AG04450 (cell line): ENCODE measurements at regions not wholly inside any gene's neighbourhood (a gene's known extent, or its start where the extent isn't known, plus 50 kb on each side); places are given as distances from the start of the nearest gene placed in this dataset.

Experiments
- CTCF ChIA-PET: fragments of 300-600, 350-600 bp; formaldehyde crosslinking; extraction: SDS; loops from one replicate; lab custom pipeline; 2022; ENCODE audit warnings: antibody characterized with exemption, inconsistent platforms; lab: Charles Lee
- POLR2A ChIA-PET: fragments of 350-600 bp; formaldehyde crosslinking; extraction: SDS; loops from one replicate; lab custom pipeline; 2021; ENCODE audit warnings: antibody characterized with exemption, inconsistent platforms; lab: Yijun Ruan, JAX
- DNase-seq: peaks from one replicate; pipeline ENCODE4 v3.0.0-alpha.2; 2011; ENCODE audit warnings: low read depth, low spot score
- H3K27ac ChIP-seq: one replicate; pipeline ENCODE4 v1.5.1; 2012; ENCODE audit warnings: low read depth, low read length, control low read depth
- H3K27me3 ChIP-seq: one replicate; pipeline ENCODE4 v1.6.0; 2012; ENCODE audit warnings: low read length; ENCODE audit not compliant: control insufficient read depth, insufficient read depth
- H3K4me3 ChIP-seq: 2 replicates; pipeline ENCODE4 v1.5.1; 2011; ENCODE audit warnings: mild to moderate bottlenecking, low read depth, low read length, control low read depth
- H3K9me3 ChIP-seq: 2 replicates; pipeline ENCODE4 v1.5.1; 2012; ENCODE audit warnings: low read length; ENCODE audit not compliant: control insufficient read depth, insufficient read depth
- CTCF ChIP-seq: IDR thresholded peaks from 2 replicates; pipeline ENCODE4 v1.5.1; 2011; ENCODE audit warnings: low read depth, low read length, control low read depth, inconsistent platforms

GRCh38 chr12:24252602-24253001, 303.1 kb upstream of the SOX5 start:
- POLR2A ChIA-PET, result no interaction called here
- no peaks in the 10 kb centered on the region for H3K27me3 ChIP-seq
- no peaks in the 10 kb centered on the region for H3K9me3 ChIP-seq
- H3K4me3 ChIP-seq, result no peak overlapping the region
- no peak for TF ChIP-seq CTCF
- H3K27ac ChIP-seq, result no peak overlapping the region
- DNase-seq, result no peak
- CTCF ChIA-PET, result no interaction called here

- CTCF ChIA-PET, result no interaction called here
- Histone ChIP-seq H3K4me3 (no peak overlapping the region), H3K27ac (no peak overlapping the region), H3K27me3 (no peaks in the 10 kb centered on the region), H3K9me3 (no peaks in the 10 kb centered on the region)
- no peak for TF ChIP-seq CTCF
- POLR2A ChIA-PET, result no interaction called here
- no peak for DNase-seq
These were observed 297.5 kb upstream of the SOX5 start for GRCh38 chr12:24246934-24247333.

GRCh38 chr12:24246376-24246775, 296.9 kb upstream of the SOX5 start:
- CTCF ChIA-PET, result no interaction called here
- H3K27me3 ChIP-seq, result no peaks in the 10 kb centered on the region
- H3K9me3 ChIP-seq, result no peaks in the 10 kb centered on the region
- DNase-seq, result no peak
- no peak for TF ChIP-seq CTCF
- POLR2A ChIA-PET, result no interaction called here
- H3K27ac ChIP-seq, result no peak overlapping the region
- H3K4me3 ChIP-seq, result no peak overlapping the region

GRCh38 chr12:24244801-24245200, 295.3 kb upstream of the SOX5 start:
- Histone ChIP-seq H3K27me3 (no peaks in the 10 kb centered on the region), H3K4me3 (no peak overlapping the region), H3K9me3 (no peaks in the 10 kb centered on the region), H3K27ac (no peak overlapping the region)
- ChIA-PET CTCF (no interaction called here), POLR2A (no interaction called here)
- TF ChIP-seq CTCF, result no peak
- no peak for DNase-seq

GRCh38 chr12:24244231-24244630, 294.8 kb upstream of the SOX5 start:
- H3K4me3 ChIP-seq, result no peak overlapping the region
- POLR2A ChIA-PET, result no interaction called here
- CTCF ChIA-PET, result no interaction called here

More at GRCh38 chr12:24244231-24244630, 294.8 kb upstream of the SOX5 start:
- Histone ChIP-seq H3K27ac (no peak overlapping the region), H3K9me3 (no peaks in the 10 kb centered on the region), H3K27me3 (no peaks in the 10 kb centered on the region)
- DNase-seq, result no peak
- no peak for TF ChIP-seq CTCF
